Neuronal stem cell (in vitro differentiated cells): ENCODE measurements at regions not wholly inside any gene's neighbourhood (a gene's known extent, or its start where the extent isn't known, plus 50 kb on each side); places are given as distances from the start of the nearest gene placed in this dataset.

Experiments used
- DNase-seq: peaks from one replicate; pipeline ENCODE4 v3.0.0-alpha.2; 2013; ENCODE audit warnings: low spot score
- H2AFZ ChIP-seq: one replicate; pipeline ENCODE4 v1.6.1; 2013; ENCODE audit warnings: mild to moderate bottlenecking, low read length, inconsistent platforms
- H2AK5ac ChIP-seq: 2 replicates; pipeline ENCODE4 v1.6.1; 2013; ENCODE audit warnings: low read depth, mild to moderate bottlenecking, inconsistent platforms, low read length, moderate library complexity, mixed read lengths
- H2BK120ac ChIP-seq: 2 replicates; pipeline ENCODE4 v1.6.1; 2013; ENCODE audit warnings: low read depth, mild to moderate bottlenecking, inconsistent platforms, low read length, moderate library complexity, mixed read lengths
- H2BK12ac ChIP-seq: one replicate; pipeline ENCODE4 v1.6.1; 2013; ENCODE audit warnings: low read length, inconsistent platforms
- H2BK15ac ChIP-seq: 2 replicates; pipeline ENCODE4 v1.6.1; 2013; ENCODE audit warnings: mild to moderate bottlenecking, low read length, inconsistent platforms, mixed read lengths
- H2BK5ac ChIP-seq: one replicate; pipeline ENCODE4 v1.6.1; 2013; ENCODE audit warnings: inconsistent platforms, mild to moderate bottlenecking, low read length, moderate library complexity
- H3K14ac ChIP-seq: one replicate; pipeline ENCODE4 v1.6.1; 2013; ENCODE audit warnings: low read length, inconsistent platforms
- H3K18ac ChIP-seq: 2 replicates; pipeline ENCODE4 v1.6.1; 2013; ENCODE audit warnings: low read length, inconsistent platforms
- H3K23ac ChIP-seq: 2 replicates; pipeline ENCODE4 v1.6.1; 2013; ENCODE audit warnings: low read depth, mild to moderate bottlenecking, mixed read lengths, low read length, inconsistent platforms; ENCODE audit not compliant: poor library complexity
- H3K27ac ChIP-seq: replicated peaks from 3 replicates; pipeline ENCODE4 v1.5.1; 2013; ENCODE audit warnings: low read length, inconsistent platforms
- H3K27me3 ChIP-seq, 3 experiments: 2 replicates each; pipeline ENCODE4 v1.6.1; 2013; ENCODE audit warnings: low read length in 3 of 3, mild to moderate bottlenecking in 2 of 3, inconsistent platforms in 1 of 3, low read depth in 1 of 3, mixed read lengths in 1 of 3, moderate library complexity in 1 of 3; ENCODE audit not compliant: control insufficient read depth in 3 of 3, insufficient read depth in 3 of 3
- H3K36me3 ChIP-seq, 2 donors: replicated peaks in 1 of 2; 2 replicates each; pipeline ENCODE4 v1.6.1; 2013; ENCODE audit warnings: low read length in 2 of 2; ENCODE audit not compliant: control insufficient read depth in 2 of 2, insufficient read depth in 2 of 2
- H3K4ac ChIP-seq: 2 replicates; pipeline ENCODE4 v1.6.1; 2013; ENCODE audit warnings: inconsistent platforms, mild to moderate bottlenecking, low read length, moderate library complexity
- H3K4me1 ChIP-seq, 2 donors: 1 replicate in 1 of 2; 2 replicates in 1 of 2; pipeline ENCODE4 v1.6.1; 2013; ENCODE audit warnings: low read length in 2 of 2, low read depth in 1 of 2; ENCODE audit not compliant: control insufficient read depth in 2 of 2, insufficient read depth in 1 of 2
- H3K4me2 ChIP-seq: one replicate; pipeline ENCODE4 v1.6.1; 2013; ENCODE audit warnings: mild to moderate bottlenecking, low read length, inconsistent platforms; ENCODE audit not compliant: insufficient read depth, poor library complexity, severe bottlenecking
- H3K4me3 ChIP-seq, 2 donors: 2 replicates each; pipeline ENCODE4 v1.5.1; 2013; ENCODE audit warnings: low read length in 2 of 2, mild to moderate bottlenecking in 2 of 2, inconsistent platforms in 1 of 2, moderate library complexity in 1 of 2
- H3K79me1 ChIP-seq: one replicate; pipeline ENCODE4 v1.6.1; 2013; ENCODE audit warnings: low read depth, mild to moderate bottlenecking, inconsistent platforms, low read length, moderate library complexity
- H3K9ac ChIP-seq: one replicate; pipeline ENCODE4 v1.6.1; 2013; ENCODE audit warnings: mild to moderate bottlenecking, low read depth, low read length, inconsistent platforms; ENCODE audit not compliant: poor library complexity
- H3K9me3 ChIP-seq, 2 donors: replicated peaks in 1 of 2; 2 replicates each; pipeline versions ENCODE3 to v1.6.1; 2013; ENCODE audit warnings: low read length in 2 of 2, mild to moderate bottlenecking in 2 of 2, inconsistent platforms in 1 of 2, low read depth in 1 of 2, mixed read lengths in 1 of 2, moderate library complexity in 1 of 2; ENCODE audit not compliant: control insufficient read depth in 2 of 2, insufficient read depth in 1 of 2
- H4K8ac ChIP-seq: one replicate; pipeline ENCODE4 v1.6.1; 2013; ENCODE audit warnings: low read depth, mild to moderate bottlenecking, inconsistent platforms, low read length, moderate library complexity
- H4K91ac ChIP-seq: one replicate; pipeline ENCODE4 v1.6.1; 2013; ENCODE audit warnings: low read length, low read depth, mild to moderate bottlenecking, inconsistent platforms; ENCODE audit not compliant: poor library complexity
- WGBS, 2 donors: extraction: QIAGEN DNeasy Blood & Tissue Kit; methylation state at CpG; one replicate each; pipeline ENCODE4 v1.1.7; 2013; ENCODE audit warnings: missing lambda C conversion rate in 2 of 2, mixed read lengths in 1 of 2; ENCODE audit not compliant: insufficient read length in 2 of 2, insufficient replicate concordance in 1 of 2; ENCODE audit errors: extremely low coverage in 2 of 2; 5-methylcytosine and 5-hydroxymethylcytosine counted together

DNA sequence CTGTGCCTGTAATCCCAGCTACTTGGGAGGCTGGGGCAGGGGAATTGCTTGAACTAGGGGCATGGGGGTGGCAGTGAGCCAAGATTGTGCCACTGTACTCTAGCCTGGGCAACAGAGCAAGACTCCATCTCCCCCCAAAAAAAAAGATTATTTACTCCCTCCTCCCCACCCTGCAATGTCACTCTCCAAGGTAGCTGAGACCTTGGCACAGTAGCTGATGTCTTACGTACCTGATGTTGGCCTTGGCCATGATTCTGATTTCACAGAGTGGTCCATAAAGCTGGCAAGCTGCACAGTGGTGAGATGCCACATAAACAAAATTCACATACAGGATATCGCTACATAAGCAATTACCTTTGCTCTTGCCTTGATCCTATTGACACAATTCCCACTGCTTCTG lies 108.5 kb downstream of the CAVIN4 start:
- no peak overlapping the region for H4K8ac ChIP-seq
- H3K14ac ChIP-seq: no peak overlapping the region
- no peak overlapping the region for H2AK5ac ChIP-seq
- H3K4me1 ChIP-seq: no peaks in the 10 kb centered on the region
- WGBS, 2 donors: no CpG with 5 or more reads among the region's 2 CpGs
- no peaks in the 10 kb centered on the region for H3K9me3 ChIP-seq
- no peak overlapping the region for H2BK12ac ChIP-seq
- no peak overlapping the region for H2AFZ ChIP-seq
- no peak overlapping the region for H2BK5ac ChIP-seq
- H3K27ac ChIP-seq: no peak overlapping the region
- no peak overlapping the region for H3K4me2 ChIP-seq
- H3K36me3 ChIP-seq: no peaks in the 10 kb centered on the region
- no peak overlapping the region for H3K18ac ChIP-seq
- no peaks in the 10 kb centered on the region for H3K79me1 ChIP-seq
- no peak overlapping the region for H4K91ac ChIP-seq
- no peak overlapping the region for H3K9ac ChIP-seq
- H3K4me3 ChIP-seq: no peak overlapping the region
- no peak overlapping the region for H2BK120ac ChIP-seq
- DNase-seq: no peak
- no peak overlapping the region for H3K4ac ChIP-seq
- H2BK15ac ChIP-seq: no peak overlapping the region
- H3K27me3 ChIP-seq: no peaks in the 10 kb centered on the region
- H3K23ac ChIP-seq: no peak overlapping the region

DNA sequence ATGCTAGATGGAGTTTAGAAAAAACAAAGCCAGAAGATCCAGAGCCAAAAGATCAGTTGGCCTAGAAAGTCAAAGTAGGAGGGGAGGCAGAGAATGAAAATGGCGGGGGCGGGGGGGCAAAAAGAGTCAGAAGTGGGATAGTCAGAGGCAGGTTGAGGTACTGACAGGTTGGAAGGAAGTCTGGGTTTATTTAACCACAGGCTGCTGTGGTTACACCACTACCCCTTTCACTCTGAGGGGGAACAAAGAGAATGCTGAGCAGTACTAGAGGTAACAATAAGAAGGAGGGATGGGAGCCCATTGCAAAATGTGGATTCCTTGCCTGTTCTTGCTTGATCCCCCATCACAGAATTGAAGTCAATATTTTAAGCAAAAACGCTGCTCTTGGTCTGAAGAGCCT lies 111.8 kb downstream of the CAVIN4 start:
- H3K4me2 ChIP-seq: no peak overlapping the region
- H3K79me1 ChIP-seq: no peaks in the 10 kb centered on the region
- H3K27ac ChIP-seq: no peak overlapping the region
- H3K4me3 ChIP-seq: no peak overlapping the region
- no peak overlapping the region for H3K4ac ChIP-seq
- no peak for DNase-seq
- no peak overlapping the region for H2BK120ac ChIP-seq
- H3K36me3 ChIP-seq: no peaks in the 10 kb centered on the region
- H2BK15ac ChIP-seq: no peak overlapping the region
- no peak overlapping the region for H2BK12ac ChIP-seq
- H2BK5ac ChIP-seq: no peak overlapping the region
- H2AK5ac ChIP-seq: no peak overlapping the region
- H4K8ac ChIP-seq: no peak overlapping the region
- no CpG with 5 or more reads among the region's 3 CpGs for WGBS, 2 donors
- H4K91ac ChIP-seq: no peak overlapping the region
- no peak overlapping the region for H3K18ac ChIP-seq
- H3K14ac ChIP-seq: no peak overlapping the region
- H2AFZ ChIP-seq: no peak overlapping the region
- no peaks in the 10 kb centered on the region for H3K27me3 ChIP-seq
- no peak overlapping the region for H3K23ac ChIP-seq
- no peaks in the 10 kb centered on the region for H3K9me3 ChIP-seq
- H3K4me1 ChIP-seq: no peaks in the 10 kb centered on the region
- H3K9ac ChIP-seq: no peak overlapping the region

DNA sequence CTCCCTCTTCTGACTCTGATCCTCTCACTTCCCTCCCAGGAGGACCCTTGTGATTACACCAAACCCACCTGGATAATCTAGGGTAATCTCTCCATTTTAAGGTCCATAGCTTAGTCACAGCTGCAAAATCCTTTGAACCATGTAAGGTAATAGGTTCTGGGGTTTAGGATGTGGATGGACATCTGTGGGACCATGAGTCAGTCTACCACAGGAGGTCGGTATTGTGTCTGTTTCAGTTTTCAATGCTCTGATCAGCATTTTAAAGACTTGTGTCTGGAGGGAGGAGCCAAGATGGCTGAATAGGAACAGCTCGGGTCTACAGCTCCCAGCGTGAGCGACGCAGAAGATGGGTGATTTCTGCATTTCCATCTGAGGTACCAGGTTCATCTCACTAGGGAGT lies 112.6 kb downstream of the CAVIN4 start:
- Histone ChIP-seq H2AFZ (peak overlapping the region; percentile 35), H2BK5ac (no peak overlapping the region), H2BK15ac (no peak overlapping the region), H3K27me3 (no peaks in the 10 kb centered on the region), H2AK5ac (no peak overlapping the region), H3K14ac (no peak overlapping the region), H4K8ac (no peak overlapping the region), H3K36me3 (no peaks in the 10 kb centered on the region), H3K4ac (no peak overlapping the region), H3K18ac (no peak overlapping the region), H3K4me2 (no peak overlapping the region), H3K79me1 (no peaks in the 10 kb centered on the region), H2BK12ac (no peak overlapping the region), H3K9ac (no peak overlapping the region), H3K9me3 (no peaks in the 10 kb centered on the region), H4K91ac (no peak overlapping the region), H3K23ac (no peak overlapping the region), H2BK120ac (no peak overlapping the region), H3K4me3 (no peak overlapping the region), H3K27ac (no peak overlapping the region), H3K4me1 (no peaks in the 10 kb centered on the region)
- WGBS, 2 donors: no CpG with 5 or more reads among the region's 5 CpGs
- DNase-seq: no peak

DNA sequence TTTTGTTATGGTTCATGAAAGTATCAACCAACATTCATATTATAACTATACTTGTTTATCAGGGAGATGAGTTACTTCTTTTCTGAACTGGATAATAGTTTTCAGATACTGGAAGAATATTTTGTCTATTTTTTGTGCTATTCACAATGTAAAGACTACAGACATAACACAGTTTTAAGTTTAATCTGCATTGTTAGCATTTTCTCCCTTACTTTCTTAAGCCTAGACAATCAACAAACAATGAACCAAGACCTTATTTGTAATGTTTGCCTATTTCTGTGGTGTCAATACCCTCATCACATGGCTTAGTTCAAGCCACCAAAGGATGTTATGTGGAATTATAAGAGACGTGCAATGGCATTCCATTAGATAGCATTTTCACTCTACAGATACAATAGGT lies 119.5 kb downstream of the CAVIN4 start:
- H2BK12ac ChIP-seq: no peak overlapping the region
- peaks cover 0 to 2% of the 10 kb centered on the region in 2 donors for H3K4me1 ChIP-seq
- H2BK120ac ChIP-seq: no peak overlapping the region
- H3K4me2 ChIP-seq: no peak overlapping the region
- H2BK15ac ChIP-seq: no peak overlapping the region
- H3K9ac ChIP-seq: no peak overlapping the region
- no peaks in the 10 kb centered on the region for H3K27me3 ChIP-seq
- H3K9me3 ChIP-seq: no peaks in the 10 kb centered on the region
- H3K18ac ChIP-seq: no peak overlapping the region
- H3K36me3 ChIP-seq: no peaks in the 10 kb centered on the region
- no peak overlapping the region for H3K23ac ChIP-seq
- no peak for DNase-seq
- no peak overlapping the region for H4K91ac ChIP-seq
- no peak overlapping the region for H2AK5ac ChIP-seq
- H4K8ac ChIP-seq: no peak overlapping the region
- no peak overlapping the region for H3K4me3 ChIP-seq
- no peak overlapping the region for H3K14ac ChIP-seq
- WGBS, 2 donors: no CpG with 5 or more reads among the region's 1 CpG
- H3K79me1 ChIP-seq: no peaks in the 10 kb centered on the region
- no peak overlapping the region for H2AFZ ChIP-seq
- no peak overlapping the region for H3K4ac ChIP-seq
- H3K27ac ChIP-seq: no peak overlapping the region
- H2BK5ac ChIP-seq: no peak overlapping the region
